GM06990 (cell line): ENCODE measurements at regions not wholly inside any gene's neighbourhood (a gene's known extent, or its start where the extent isn't known, plus 50 kb on each side); places are given as distances from the start of the nearest gene placed in this dataset.

ENCODE experiments used
- DNase-seq: peaks from one replicate; pipeline ENCODE4 v3.0.0-alpha.2; 2011; ENCODE audit not compliant: insufficient read length; ENCODE audit errors: extremely low read depth
- H3K27me3 ChIP-seq: replicated peaks from 2 replicates; pipeline ENCODE4 v1.6.0; 2011; ENCODE audit warnings: low read length; ENCODE audit not compliant: control insufficient read depth, insufficient read depth
- H3K36me3 ChIP-seq: 2 replicates; pipeline ENCODE4 v1.5.1; 2011; ENCODE audit warnings: low read length; ENCODE audit not compliant: control insufficient read depth, insufficient read depth
- H3K4me3 ChIP-seq: replicated peaks from 2 replicates; pipeline ENCODE4 v1.5.1; 2011; ENCODE audit warnings: low read depth, mild to moderate bottlenecking, control low read depth, low read length
- TF ChIP-seq, protein P1 (sequence below): IDR thresholded peaks from 2 replicates; pipeline ENCODE4 v1.5.1; 2011; ENCODE audit warnings: low read length, control low read depth, mild to moderate bottlenecking, inconsistent platforms; ENCODE audit not compliant: insufficient read depth, poor library complexity, severe bottlenecking

DNA sequence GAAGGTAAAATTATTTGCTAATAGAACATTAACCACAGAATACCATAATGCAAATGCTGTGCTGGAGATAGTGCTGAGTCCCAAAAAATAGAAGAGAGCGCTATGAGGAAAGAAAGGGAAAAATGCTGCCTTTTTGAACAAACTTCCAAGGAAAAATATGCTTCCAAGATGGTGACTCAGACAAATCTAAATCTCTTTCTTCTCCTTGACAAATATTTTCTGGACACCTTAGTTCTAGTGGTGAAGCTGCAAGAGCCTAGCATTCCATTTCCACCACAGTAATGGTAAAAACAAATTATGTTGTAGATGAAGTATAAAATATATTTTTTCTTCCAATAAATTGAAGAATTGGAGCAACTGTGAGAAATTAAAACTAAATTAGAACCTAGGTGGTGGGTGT is 155.6 kb upstream of the TBX18 start:
- no peaks in the 10 kb centered on the region for H3K27me3 ChIP-seq
- DNase-seq, result no peak
- H3K36me3 ChIP-seq, result no peaks in the 10 kb centered on the region
- TF ChIP-seq, protein P1, sequence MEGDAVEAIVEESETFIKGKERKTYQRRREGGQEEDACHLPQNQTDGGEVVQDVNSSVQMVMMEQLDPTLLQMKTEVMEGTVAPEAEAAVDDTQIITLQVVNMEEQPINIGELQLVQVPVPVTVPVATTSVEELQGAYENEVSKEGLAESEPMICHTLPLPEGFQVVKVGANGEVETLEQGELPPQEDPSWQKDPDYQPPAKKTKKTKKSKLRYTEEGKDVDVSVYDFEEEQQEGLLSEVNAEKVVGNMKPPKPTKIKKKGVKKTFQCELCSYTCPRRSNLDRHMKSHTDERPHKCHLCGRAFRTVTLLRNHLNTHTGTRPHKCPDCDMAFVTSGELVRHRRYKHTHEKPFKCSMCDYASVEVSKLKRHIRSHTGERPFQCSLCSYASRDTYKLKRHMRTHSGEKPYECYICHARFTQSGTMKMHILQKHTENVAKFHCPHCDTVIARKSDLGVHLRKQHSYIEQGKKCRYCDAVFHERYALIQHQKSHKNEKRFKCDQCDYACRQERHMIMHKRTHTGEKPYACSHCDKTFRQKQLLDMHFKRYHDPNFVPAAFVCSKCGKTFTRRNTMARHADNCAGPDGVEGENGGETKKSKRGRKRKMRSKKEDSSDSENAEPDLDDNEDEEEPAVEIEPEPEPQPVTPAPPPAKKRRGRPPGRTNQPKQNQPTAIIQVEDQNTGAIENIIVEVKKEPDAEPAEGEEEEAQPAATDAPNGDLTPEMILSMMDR, result no peak
- no peak overlapping the region for H3K4me3 ChIP-seq

DNA sequence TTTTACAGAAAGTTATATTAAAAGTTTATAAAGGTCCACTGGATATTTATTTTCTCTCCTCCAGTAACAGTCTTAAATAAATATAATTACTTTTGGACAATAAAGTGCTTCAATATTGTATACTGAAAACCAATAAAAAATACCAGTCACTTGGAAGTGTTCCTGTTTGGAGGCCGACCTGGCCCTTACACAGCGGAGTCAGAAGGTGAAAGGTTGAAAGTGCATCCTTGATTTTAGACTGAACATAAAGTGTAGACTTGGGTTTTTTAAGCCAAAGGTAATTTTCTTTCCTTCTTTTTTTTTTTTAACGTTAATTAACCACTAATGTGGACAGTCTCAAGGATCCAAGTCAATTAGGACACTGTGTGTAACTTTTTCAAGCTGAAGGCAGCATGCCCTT is 152.3 kb upstream of the TBX18 start:
- DNase-seq, result no peak
- H3K4me3 ChIP-seq, result no peak overlapping the region
- TF ChIP-seq, protein P1, result no peak
- H3K36me3 ChIP-seq, result no peaks in the 10 kb centered on the region
- no peaks in the 10 kb centered on the region; the same call in 1 of the 2 replicates for H3K27me3 ChIP-seq

DNA sequence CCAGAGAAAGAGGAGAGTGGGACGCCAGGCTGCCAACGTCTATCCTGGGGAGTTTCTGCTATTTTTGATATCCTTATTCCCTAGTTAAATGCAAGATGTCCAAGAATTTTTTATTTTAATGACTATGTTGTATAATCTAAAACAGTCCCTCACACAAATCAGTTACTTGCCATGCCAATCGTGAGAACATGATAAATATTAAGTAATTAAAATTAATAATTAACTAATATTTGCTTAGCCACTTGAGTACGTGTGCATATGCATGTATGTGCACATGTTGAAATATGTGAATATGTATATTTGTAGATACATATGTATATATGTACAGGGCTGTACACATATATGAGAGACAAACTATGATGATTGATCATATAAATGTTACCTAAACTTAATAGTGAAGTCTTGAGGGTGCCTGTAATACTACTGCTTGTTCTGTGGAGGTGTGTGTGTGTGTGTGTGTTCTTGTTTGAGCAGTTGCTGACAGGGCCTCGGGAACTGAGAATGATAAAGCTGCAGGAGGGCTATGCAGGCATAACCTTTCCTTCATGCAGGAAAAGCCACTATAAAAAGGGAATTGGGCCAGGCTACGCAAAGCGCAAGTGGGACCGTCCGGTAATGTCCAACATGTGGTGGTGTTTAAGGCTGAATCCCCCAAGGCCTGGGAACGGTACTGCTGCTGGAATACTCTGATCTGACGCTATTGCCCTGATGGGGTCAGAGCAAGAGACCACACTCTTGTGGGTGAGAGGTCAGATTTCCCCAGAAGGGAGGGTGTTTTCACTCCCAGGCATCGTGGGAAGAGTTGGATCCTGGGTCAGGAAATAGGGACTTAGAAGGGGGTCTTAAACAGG is 148.3 kb upstream of the TBX18 start:
- TF ChIP-seq, protein P1, result no peak
- Histone ChIP-seq H3K4me3 (no peak overlapping the region), H3K27me3 (no peaks in the 10 kb centered on the region; the same call in 1 of the 2 replicates), H3K36me3 (no peaks in the 10 kb centered on the region)
- DNase-seq, result no peak

DNA sequence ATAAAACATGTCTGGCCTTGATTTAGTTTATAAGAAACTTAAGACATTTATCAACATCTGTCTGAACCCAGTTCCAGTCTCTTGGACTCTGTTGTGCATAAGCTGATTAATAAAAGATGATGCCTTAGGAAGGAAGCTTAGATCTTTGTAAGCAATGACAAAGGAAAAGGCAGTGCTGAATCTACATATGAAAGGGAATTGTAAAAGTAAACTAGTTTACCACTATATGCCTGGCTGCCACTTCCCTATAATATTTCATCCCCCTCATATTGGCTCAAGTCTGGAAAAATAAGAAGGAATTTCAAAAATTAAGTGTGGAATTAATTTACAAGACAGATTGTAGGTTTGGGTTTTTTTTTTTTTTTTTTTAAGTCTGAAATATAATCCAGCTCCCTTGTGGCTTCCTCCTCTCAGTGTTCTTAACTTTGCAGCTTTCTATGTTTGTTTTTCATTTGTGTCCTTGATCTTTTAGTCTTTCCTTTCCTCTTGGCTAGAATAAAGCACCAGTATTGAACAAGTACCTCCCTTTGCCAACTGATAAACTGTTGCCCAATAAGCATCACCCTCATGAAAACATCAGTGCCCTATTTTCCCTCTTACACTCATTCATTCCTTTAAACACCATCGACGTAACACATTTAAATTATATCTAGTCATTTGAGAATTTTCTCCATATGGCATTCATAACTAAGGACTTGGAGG is 146.7 kb upstream of the TBX18 start:
- TF ChIP-seq, protein P1, result no peak
- no peak for DNase-seq
- Histone ChIP-seq H3K27me3 (no peaks in the 10 kb centered on the region; the same call in 1 of the 2 replicates), H3K36me3 (no peaks in the 10 kb centered on the region), H3K4me3 (no peak overlapping the region)

DNA sequence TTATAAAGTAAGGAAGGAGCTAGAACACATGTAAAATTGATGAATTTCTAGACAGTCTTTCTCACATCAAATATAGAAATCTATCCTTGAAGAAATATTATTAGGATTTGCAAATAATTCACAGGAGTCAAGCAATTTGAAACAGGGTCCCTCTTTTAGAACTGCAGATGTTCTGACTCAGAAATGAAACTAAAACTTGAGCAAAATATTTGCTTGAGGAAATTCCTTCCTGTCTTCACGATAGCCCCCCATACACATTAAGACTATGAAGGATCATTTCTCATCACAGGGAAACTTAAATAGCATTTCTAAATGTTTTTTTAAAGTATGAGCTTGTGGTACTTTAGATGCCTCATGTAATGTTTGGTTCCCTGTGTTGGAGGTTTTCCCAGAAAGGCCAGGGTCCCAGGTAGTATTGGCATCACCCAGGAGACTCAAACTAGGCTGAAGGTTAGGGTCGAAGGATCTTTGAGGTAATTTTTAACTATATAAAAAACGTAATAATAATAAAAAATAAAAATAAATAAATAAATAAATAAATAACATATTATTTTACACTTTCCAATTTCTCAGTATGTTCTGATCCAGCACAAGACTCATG is 144.0 kb upstream of the TBX18 start:
- H3K27me3 ChIP-seq, result no peaks in the 10 kb centered on the region; the same call in 1 of the 2 replicates
- no peaks in the 10 kb centered on the region for H3K36me3 ChIP-seq
- TF ChIP-seq, protein P1, result no peak
- no peak for DNase-seq
- no peak overlapping the region for H3K4me3 ChIP-seq
